NCI-H146 (cell line): ENCODE measurements at regions not wholly inside any gene's neighbourhood (a gene's known extent, or its start where the extent isn't known, plus 50 kb on each side); places are given as distances from the start of the nearest gene placed in this dataset.

Source experiments
- DNase-seq: peaks from one replicate; lab custom pipeline; 2025; lab: John Stamatoyannopoulos, UW

DNA sequence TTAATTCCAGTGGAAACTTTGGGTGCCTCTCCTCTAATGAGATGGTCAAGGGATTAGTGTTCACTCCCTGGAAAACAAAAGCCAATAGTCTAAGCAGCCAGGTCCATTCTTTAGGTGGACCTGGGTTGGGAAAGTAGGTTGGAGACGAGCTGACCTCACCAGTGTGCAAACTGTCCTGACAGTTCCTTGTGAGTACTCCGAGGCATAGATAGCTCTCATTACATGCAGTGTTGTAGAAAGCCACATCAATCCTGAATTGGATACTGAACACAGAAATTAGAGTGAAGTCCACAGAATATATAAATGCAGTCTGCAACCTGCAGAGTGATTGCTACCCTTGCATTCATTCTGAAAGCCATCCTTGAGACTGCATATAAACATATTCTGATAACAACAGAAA is 675.1 kb upstream of the CXADR start:
- DNase-seq: no peak

- no peak for DNase-seq
These were observed 674.5 kb upstream of the CXADR start for GRCh38 chr21:16838331-16838730.

- DNase-seq: no peak
These were observed 672.3 kb upstream of the CXADR start for GRCh38 chr21:16840538-16840937.

DNA sequence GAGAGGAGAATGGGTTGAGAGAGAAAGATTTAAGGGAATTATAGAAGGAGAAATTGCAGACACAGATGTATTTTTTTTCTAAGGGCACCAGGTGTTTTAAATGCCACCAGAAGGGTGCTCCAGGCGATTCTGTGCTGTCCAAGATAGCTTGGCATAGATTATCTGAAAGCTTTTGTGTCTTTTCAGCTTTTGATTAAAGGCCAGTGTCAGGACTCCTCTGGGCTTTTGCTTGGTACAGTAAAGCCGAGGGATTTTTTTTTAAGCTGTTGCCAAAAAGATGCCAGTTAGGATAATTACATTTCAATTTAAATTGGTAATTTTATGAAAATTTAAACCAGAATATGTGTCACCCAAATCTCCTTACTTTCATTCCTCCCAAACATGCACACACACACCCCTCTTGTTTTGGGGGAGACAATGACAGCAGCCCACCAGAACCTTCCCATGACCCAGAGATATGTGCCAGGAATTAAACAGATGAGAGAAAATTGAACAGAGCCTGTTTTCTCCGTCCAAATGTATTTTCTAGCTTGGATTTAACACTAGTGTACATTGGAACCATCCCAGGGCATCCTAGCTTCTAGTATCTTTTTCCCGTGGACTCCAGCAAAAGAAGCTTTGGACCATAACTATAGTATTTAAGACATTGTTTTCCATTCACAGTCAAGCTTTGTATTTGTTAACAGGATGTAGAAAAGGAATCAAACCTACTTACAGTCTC is 670.7 kb upstream of the CXADR start:
- DNase-seq: no peak

- DNase-seq: no peak
These were observed 670.2 kb upstream of the CXADR start for GRCh38 chr21:16842696-16843035.

DNA sequence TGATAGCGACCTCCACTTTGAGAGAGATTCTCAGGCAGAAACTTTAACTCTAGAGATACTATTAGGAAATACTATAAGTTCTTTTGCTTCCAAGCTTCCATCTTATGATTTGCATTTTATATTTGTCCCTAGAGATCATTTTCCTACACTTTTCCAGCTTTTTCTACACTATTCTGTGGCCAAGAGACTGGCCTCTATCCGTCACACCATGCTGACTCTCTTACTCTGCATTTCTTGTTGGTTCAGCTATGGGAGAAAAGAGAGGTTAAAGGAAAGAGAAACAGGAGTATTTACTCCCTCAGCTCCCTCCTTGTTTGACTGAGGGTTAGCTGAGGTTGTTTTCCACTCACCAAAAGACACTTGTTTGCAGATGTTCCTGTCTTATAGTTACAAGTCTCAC is 665.6 kb upstream of the CXADR start:
- no peak for DNase-seq

DNA sequence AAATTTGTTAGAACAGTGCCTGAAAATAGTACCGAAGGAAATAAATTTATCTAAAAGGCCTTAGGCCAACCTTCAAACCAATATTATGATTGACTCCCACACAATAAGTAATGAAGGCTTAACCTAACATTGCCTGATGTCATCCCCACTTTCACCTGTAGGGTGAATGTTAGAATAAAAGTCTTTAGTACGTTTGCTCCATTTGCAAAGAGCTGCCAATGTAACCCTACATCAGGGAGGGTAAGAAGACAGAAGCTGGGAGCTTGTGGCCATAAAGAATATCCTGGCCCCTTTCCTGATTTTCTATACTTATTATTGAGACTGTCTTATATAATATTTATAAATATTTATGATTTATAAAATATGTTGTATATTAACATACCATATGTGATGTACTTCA is 661.8 kb upstream of the CXADR start:
- no peak for DNase-seq

GRCh38 chr21:16855164-16855667 is 657.6 kb upstream of the CXADR start:
- no peak for DNase-seq

DNA sequence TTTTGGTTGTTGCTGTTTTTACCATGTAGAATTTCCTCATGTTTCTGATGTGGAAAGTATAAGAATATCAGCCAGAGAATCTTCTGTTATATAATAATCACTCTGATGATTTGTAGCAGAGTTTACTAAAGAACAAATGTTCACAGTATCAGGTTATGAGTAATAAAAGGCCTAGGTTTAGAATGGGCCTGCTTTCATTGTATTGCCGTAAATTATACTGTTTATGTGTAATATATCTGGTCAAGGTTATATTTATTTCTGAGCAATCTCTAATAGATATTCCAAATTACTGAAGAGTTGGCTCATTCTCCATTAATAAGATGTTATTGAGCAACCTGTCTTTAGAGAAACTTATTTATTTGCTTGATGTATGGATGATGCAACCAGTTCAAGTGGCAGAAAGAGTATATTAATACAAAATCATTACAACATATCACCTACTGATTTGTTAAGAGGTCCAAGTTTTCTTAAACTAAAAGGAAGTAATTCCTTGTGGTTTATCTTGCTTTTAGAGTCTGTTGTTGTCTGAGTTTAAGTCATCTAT is 649.4 kb upstream of the CXADR start:
- no peak for DNase-seq

GRCh38 chr21:16863908-16864307 is 648.9 kb upstream of the CXADR start:
- no peak for DNase-seq

DNA sequence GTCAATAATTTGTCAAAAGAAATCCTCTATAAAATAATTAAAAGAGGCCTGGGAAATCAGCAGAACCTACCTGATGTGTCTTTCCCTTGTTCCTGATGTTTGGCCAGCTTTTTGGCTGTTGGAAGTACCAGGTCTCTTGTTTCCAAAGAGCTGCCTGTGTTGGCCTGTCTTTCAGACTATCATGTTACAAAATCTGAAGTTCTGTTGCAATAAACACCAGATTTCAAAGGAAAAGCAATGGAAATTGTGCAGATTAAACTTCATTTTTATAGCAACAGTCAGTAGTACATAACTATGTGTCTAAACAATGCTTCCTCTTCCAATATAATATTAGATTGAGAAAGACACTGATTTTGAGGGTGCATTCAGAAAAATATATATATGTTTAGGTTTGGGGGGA is 647.2 kb upstream of the CXADR start:
- DNase-seq: no peak

DNA sequence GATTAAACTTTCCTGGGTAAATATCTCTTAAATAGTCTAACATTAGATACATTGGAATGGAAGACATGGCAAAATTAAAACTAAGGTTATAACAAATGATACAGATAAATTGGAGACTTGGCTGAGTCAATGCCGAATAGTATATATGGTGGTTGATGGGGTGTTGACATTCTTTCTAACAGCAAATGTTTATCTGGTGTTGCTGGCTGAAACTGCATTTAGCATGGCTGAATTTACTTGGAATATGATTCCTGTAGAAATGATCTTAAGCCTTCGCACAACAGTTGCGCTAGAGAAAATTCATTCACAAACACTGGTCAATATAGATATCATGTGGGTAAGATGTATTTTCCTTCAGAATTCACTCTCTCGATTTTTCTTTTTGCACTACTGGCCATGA is 646.0 kb upstream of the CXADR start:
- DNase-seq: no peak

DNA sequence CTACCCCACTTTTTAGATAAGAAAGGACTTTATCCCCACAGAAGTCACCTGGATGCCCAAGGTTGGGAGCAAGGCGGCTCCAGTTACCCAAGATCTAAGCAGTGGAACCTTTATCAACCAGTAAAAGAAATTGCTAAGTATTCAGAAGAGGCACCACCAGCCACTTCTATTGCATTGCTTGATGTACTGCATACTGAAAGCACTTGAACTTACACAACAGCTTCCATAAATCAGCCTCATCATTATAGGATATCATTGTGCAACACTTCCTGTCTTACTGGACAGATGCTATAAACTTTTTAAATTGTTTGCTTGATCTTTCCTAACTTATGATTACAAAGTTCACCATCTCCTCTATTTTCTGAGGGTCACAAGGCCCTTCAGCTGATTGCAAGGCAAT is 642.7 kb upstream of the CXADR start:
- no peak for DNase-seq

DNA sequence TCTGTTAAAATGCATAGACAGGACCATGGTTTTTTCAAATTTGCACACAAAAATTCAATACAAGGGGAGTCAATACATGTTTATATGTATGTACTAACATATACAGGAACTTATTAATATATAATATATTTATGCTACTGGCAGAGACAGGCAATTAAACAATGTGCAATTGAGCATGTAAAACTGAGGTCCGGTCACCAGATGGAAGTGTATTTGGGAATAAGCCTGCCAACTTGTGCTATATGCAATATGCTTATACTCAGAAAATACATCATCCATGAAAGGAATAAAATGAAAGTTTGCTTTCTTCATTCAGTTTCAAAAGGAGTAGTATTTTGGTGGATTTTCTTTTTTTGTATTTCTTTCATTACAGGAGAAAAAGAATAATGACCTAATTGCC is 640.2 kb upstream of the CXADR start:
- DNase-seq: no peak

DNA sequence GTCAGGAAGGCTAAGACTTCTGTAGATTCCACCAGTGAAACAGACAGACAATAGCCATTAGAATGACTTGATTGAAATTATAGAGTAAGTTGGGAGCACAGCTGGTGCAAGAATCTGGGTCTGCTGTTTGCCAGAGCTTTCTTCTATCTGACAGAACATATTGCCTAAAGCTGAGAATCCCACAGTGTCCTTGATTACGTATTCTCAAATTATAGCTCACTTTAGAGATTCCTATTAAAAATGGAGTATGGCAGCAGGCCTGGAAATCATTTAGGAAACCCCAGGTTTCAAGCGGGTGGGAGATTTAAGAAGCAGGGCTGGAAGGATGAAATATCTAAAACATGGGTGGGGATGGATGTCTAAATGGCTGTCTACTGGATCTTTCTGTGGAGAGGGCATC is 639.7 kb upstream of the CXADR start:
- no peak for DNase-seq

DNA sequence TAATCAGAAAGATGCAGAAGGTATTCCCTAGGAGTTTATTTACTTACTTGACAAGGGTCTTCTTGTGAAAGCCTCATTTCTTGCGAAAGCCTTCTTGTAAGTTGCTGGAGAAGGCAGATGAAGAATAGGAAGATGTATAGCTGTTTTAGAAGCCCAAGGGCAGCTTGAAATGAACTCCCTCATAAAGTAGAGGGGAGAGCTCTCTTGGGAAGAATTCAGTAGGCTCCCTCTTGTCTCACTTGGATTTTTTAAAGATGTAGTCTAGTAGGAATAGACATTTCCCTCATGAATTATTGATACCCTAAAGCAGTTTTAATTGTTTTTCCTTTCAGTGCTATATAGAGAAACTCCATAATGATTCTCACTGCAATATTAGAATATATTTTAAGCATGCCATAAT is 639.2 kb upstream of the CXADR start:
- no peak for DNase-seq

DNA sequence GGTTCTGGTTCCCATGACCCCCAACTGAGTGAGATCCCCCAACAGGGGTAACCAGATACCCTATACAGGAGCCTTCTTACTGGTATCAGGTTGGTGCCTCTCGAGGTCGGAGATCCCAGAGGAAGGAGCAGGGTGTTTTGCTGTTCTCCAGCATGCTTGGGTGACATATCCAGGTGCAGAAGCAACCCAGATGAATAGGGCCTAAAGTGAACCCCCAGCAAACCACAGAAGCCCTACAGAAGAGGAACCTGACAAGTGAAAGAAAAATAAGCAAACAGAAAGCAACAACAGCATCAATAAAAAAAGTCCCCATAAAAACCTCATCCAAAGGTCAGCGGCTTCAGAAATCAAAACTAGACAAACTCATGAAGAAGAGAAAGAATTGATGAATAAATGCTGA is 633.4 kb upstream of the CXADR start:
- no peak for DNase-seq

GRCh38 chr21:16891821-16892220 is 621.0 kb upstream of the CXADR start:
- no peak for DNase-seq

- DNase-seq: no peak
These were observed 612.2 kb upstream of the CXADR start for GRCh38 chr21:16900685-16901084.

DNA sequence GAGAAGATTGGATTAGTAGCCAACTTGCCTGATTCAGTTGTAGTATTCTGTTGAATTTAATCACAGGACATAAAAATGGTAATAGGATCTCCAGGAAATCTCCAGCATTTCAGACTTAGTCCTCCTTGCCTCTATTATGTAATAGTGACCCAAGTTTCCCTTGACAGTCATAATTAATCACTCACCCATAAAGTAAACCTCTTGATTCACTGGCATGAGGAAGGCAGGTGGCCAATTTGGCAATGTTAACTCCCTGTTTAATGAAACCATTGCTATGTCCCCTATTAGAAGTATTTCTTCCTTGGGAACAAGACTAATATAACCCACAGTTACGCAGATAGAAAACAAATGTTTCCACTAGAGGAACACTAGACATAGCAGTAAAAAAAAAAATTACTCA is 604.8 kb upstream of the CXADR start:
- DNase-seq: no peak

- no peak for DNase-seq
These were observed 602.2 kb upstream of the CXADR start for GRCh38 chr21:16910435-16911165.

- no peak for DNase-seq
These were observed 601.7 kb upstream of the CXADR start for GRCh38 chr21:16911166-16911607.

GRCh38 chr21:16912075-16912474 is 600.8 kb upstream of the CXADR start:
- DNase-seq: no peak
